Hematopoietic multipotent progenitor cell treated with erythropoietin and hydrocortisone succinate and interleukin-3 and kit ligand, for 8 days (in vitro differentiated cells): ENCODE measurements at regions not wholly inside any gene's neighbourhood (a gene's known extent, or its start where the extent isn't known, plus 50 kb on each side); places are given as distances from the start of the nearest gene placed in this dataset.

Experiments used
- DNase-seq: peaks from one replicate; pipeline ENCODE4 v3.0.0-alpha.2; 2015

DNA sequence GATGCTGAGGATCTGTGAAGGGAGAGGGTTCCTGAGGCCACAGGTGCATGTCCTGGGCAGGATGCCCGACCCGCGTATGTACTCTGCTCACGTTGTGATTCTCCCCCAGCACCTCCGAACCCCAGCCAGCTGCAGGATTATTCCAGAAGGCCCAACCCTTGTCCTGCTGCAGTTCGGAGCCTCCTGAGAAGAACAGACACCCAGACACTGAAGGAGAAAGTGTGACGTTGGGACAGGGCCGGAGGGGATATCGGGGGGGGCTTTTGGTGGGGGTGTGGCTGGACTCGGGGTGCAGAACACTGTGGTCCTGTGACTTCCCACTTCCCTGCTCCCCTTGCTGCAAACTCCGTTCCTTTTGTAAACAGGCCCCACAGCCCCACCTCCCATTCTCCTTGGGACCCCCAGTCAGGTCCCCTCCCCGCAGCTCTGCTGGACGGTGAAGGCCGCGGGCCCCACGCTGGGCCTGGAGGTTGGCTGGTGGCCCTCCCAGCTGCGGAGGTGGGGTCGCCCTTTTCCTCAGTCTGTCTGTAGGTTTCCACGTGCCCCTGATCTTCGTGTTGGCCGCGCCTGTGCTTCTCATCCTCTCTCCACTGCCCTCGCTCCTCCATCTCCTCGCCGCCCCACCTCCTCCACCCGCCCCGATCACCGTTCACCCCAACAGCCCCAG lies 83.0 kb upstream of the ADRA2C start:
- DNase-seq = no peak

DNA sequence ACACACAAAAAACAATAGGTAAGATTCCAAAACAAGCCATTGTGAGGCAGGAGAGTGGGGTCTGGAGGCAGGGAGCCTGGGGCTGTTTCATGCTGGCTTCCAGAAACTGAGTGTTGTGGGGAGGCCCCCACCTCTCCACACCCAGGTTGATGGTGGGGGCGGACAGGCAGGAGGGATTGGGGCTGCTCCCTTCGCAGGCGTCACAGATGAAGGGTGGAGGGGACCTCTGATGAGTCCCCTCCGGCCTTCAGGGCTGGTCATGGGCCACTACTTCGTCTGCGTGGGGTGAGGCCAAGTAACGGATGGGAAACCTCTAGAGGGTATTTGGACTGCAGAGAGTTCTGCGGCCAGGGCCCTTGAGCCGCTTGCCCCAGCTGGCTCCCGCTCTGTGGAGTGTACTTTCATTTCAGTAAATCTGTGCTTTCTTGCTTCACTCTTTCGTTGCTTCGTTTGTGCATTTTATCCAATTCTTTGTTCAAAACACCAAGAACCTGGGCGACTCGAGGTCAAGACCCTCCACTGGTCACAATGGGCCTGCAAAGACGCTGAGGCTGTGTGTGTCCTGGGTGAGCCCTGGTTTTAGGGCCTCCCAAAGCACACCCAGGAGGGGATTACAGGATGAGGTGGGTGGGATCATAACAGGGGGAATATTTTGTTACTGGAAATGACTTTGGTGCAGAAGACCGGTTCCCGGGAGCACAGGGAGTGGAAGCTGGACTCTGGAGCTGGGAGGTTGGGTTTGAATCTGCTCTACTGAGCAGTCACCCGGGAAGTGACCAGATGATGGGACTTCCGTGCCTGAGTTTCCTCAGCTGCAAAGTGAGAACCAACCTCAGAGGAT lies 83.7 kb upstream of the ADRA2C start:
- DNase-seq = no peak

DNA sequence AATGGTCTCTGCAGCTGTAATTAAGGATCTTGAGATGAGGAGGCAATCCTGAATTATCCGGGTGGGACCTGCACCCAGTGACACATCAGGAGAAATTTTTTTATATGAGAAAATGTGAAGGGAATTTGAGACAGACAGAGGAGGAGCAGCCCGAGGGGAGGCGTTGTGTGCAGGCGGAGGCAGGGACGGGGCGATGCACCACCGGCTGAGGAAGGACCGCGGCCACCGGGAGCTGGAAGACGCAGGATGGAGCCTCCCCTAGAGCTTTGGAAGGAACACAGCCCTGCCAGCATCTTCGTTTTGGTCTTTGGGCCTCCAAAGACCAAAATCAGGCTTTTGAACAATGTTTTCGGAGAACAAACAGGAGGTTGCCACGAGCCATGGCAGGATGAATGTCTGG lies 85.0 kb upstream of the ADRA2C start:
- DNase-seq = no peak

DNA sequence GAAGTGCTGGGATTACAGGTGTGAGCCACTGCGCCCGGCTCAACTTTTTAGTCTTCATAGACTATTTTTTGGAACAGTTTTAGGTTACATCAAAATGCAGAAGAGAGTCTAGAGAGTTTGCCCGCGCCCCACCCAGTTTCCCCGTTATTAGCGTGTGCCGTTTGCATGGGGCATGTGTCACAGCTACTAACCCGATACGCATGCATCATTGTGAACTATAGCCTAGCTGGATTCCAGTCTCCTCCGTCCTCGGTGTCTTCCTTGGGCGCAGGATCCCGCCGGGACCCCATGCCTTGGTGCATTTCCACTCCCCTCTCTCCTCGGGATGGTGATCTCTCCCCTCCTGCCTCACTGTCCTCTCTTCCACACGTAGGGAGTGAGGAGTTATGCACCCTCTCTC lies 85.5 kb upstream of the ADRA2C start:
- no peak for DNase-seq

DNA sequence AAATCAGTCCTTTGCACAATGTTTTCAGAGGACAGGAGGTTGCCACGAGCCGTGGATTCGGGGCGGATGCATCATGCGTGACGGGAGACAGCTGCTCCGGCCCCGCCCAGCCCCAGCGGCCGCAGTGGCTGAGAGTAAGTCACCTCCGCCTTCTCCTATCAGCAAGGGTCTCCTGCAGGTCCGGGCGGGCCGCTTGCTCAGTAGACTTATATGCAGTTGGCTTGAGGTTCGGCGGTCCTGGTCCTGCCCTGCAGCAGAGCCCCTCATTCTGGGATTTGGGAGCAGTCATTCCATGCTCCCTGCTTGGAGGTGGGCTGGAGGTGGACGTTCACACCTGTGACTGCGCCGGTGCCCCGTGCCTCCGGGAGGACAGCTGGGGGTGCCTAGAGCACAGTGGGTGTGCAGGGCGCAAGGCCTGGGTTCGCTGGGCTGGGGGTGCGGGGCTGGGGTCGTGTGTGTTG lies 86.3 kb upstream of the ADRA2C start:
- DNase-seq = no peak

GRCh38 chr4:3679071-3679825 lies 86.9 kb upstream of the ADRA2C start:
- no peak for DNase-seq

DNA sequence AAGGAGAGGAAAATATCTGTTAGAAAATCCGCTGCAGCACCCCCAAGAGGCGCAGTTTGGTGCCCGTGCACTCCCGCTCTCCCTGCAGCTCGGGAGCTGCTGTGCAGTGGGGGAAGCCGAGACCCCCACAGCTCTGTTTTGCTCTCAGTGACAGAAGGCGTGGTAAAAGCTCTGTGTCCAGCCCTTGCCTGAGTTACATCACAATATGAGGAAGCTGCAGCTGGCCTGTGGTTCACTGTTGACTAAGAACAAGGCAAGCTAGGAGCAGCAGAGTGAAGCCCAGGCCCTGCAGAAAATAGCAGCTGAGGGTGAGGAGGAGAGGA lies 88.5 kb upstream of the ADRA2C start:
- no peak for DNase-seq

DNA sequence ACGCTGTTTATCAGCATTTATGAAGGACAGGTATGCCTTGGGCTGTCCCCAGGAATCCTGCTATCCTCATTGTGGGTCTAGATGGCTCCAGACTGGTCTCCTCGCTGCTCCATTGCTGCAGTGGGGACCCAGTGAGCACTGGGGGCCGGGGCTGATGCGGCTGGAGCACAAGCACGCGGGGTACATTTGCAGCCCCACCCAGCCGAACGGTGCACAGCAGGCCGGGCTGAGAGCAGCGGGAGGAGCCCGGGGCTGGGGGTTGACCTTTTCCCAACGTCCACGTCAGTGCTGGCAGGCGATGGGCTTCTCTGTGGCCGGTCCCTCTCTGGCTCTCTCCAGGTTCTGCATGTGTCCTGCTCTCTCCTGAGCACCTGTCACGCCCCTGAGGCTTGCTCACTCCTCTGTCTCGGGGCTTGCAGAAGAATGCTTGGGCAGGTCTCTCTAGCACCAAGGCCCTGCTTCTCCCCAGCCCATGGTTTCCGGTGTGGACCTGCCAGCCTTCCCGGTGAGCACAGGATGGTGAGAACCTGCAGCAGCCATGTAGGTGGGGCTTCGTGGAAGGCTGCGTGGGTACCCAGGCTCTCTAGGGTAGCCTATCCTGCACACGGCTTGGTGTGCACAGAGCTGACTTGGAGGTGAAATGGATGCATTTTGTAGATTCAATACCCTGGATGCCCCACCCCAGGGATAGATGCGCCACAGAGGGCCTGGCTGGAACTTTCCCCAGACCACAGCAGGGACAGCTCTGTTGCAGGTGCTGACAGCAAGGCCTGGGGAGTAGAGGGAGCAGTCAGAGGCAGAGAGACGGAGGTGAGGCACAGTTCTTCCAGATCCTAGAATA lies 89.1 kb upstream of the ADRA2C start:
- no peak for DNase-seq

- no peak for DNase-seq
These were observed 90.0 kb upstream of the ADRA2C start for GRCh38 chr4:3676196-3676595.

- DNase-seq = no peak
These were observed 90.7 kb upstream of the ADRA2C start for GRCh38 chr4:3675251-3676115.

DNA sequence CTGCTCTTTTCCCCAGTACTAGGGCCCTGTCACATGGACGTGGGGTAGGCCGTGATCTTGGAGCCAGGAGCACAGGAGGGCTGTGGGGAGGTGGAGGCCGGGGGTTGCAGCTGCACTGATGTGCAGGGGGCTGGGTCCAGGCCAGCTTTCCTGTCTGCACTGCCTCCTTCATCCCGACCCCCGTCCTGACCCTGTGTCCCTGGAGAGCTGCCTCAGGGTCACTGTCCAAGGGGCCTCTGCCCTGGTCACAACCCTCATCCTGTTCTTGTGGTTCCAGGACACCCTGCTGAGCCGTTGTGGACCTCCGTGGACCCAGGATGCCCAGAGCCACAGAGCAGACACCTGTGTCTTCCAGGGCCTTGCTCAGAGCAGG lies 91.7 kb upstream of the ADRA2C start:
- DNase-seq = no peak

DNA sequence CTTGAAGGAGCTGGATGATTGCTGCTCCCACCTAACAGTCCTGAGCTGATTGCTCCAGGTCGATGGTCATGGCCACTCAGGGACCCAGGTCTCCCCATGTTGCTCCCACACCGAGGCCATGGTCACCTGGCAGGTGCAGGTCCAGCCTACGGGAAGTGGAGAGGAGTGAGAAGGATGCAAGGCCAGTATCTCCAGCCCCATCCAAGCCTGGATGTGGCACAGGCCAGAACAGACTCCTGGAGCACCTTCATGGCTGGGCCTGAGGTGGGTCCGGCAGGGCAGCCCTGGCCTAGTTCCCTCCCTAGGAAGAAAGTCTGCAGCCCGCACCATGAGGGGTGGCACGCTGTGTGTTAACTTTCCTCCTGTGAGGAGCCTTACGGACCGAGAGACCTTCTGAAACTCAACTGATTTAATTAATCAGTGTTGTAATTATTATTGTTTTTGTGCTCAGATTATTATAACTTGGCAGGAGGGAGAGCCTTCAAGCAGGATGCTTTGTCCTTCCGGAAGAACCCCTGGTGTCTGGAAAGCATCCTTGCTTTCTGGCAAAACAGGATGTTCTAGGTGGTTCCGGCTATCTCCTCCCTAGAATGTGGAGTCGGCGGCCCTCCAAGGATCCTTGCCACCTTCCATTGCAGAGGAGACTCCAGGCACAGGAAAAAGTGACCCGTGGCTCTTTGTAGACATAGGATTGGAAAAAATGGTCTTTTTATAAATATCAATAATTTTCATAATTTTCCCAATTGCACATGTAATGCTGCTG lies 92.3 kb upstream of the ADRA2C start:
- DNase-seq = no peak

GRCh38 chr4:3673176-3673575 lies 93.0 kb upstream of the ADRA2C start:
- DNase-seq = no peak

- DNase-seq = no peak
These were observed 93.7 kb upstream of the ADRA2C start for GRCh38 chr4:3672465-3672831.

DNA sequence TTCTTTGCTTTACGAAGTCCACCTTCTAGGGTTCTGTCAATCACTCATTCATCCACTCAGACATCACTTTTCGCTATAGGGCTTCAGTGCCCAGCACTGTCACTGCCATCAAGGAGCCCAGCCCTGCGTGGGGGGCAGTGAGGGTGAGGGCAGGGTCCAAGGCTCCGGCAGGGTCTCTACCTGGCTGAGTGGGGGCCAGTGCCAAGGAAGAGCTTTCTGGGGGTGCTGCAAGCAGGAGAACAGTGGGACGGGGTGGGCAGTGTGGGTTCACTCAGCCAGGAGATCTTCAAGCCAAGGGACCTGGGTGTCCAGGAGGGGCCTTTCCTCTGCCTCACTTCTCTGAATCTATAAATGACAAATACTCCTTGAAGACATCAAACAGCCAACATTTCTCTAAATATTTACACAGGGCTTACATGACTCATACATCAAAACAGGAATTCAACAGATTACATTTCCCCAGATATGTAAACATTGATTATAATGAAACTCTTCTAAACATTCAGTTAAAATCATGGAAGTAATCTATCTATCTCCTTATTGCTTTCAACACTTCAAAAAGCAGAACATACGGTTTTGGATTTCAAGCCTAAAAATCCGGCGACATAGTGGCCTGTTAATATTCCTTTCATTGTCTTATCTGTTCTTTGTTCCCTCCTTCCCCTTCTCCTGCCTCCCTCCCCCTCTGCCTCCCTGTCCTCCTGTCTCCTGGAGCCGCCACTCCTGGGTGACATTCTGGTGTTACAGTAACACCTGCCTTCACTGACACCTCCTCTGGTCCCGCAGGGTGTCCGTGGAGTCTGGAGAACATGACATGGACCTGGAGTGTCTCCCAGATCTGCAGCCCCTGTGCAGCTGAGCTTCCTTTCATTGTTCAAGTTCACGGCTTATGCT lies 94.4 kb upstream of the ADRA2C start:
- no peak for DNase-seq

DNA sequence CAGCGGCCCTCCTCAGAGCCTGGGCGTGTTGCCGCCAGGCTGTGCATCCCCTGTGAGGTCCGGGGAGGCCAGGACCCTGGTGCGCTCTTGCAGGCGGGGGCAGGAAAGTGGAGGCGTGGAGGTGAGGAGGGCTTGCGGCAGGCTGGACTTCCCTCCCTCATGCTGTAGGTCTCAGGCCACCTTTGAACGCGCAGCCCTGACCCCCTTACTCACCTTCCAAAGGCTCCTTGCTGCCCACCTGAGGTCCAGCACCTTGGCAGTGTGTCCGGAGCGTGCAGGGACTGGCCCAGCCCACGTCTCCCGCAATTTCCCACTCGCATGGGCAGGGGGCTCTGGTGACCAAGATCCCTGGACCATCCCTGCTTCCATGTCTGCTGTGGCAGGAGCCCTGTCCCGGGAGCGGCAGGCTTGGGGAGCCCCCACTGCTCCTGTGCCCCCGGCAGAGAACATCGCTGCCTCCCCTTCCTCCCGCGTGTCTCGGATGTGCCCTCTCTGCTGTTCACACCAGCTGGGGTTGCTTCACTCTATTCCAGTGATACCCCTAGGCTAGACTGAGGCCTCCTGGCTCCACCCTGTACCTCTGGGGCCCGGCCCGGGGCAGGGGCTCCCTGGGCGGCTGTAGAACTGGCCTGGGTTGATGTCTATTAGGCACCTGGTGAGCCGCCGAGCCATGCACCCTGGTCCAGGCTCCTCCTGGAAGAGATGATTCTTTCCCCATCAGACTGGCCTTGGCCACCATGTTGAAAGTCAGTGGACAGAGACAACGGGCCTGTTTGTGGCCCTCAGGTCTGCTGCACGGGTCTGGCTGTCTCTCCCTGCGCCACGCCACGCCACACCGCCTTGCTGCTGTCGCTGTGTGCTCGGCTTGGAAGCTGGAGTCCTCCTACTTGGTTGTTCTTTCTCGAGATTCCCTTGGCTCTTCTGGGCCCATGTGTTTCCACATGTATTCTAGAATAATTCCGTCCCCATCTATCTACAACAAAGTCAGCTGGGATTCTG lies 95.4 kb upstream of the ADRA2C start:
- no peak for DNase-seq

DNA sequence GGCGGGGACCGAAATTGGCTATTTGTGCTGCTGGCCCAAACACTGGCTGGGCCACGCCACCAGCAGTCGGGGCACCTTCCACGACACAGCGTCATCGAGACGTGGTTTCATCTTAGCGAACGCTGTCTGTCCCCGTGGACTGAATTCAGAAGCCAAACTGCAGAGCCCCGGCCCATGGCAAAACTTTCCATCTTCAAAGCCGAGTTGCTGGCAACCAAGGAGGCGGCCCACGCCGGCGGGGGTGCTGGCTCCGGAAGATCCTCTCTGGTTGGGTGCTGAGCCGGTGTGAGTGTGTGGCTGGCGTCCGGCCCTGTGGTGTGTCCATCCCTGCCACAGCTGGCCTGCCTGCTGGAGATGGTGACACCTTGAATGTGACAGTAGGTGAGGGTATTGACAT lies 96.6 kb upstream of the ADRA2C start:
- DNase-seq = no peak

DNA sequence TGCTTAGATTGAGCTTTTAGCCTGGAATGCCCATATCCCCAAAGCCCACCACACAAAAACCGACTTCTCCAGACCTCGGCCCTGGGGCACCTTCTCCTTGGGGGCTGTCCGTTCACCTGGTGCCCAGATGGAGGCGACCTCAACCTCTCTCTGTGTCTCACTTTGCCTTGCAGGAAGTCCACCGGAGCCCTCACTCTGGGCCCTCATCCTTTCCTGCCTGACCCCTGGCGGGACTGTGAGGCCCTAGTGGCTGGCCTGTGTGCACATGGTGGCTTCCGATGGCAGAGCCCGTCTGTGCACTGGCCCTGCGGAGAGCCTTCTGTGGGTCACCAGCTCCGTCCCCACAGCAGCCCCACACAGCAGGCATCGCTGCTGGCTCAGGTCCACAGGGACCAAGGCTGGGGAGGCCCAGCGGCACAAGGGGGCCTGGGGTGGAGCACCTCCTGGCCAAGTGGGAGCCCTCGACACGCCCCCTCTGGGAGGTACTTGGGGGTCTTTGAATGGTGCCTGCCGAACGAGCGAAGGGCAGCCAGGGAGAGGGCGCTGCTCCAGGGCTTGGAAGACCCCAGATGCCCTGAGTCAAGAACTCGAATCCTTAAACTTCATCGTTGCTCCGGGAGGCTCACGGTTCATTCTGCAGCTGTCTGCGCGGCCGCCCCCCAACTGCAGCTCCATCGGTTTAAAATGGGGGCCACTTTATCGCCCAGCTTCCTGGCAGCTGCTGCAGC lies 97.2 kb upstream of the ADRA2C start:
- DNase-seq = no peak
